Common myeloid progenitor, CD34-positive (primary cell): ENCODE measurements at regions not wholly inside any gene's neighbourhood (a gene's known extent, or its start where the extent isn't known, plus 50 kb on each side); places are given as distances from the start of the nearest gene placed in this dataset.
"Not testable (repeated sequence)": the region's sequence is repeated elsewhere in the genome, so short reads cannot be mapped to it uniquely, and the experiment has no call there.

Experiments
- CTCF ChIA-PET: fragments of 350-600 bp; sonication (Branson Sonifier 250); formaldehyde crosslinking; loops from one replicate; lab custom pipeline; 2021; ENCODE audit warnings: antibody characterized with exemption; lab: Charles Lee
- POLR2A ChIA-PET: fragments of 350-600 bp; sonication (Branson Sonifier 250); formaldehyde crosslinking; loops from one replicate; lab custom pipeline; 2021; ENCODE audit warnings: antibody characterized with exemption; lab: Charles Lee
- DNase-seq, 3 donors: peaks; one replicate each; pipeline versions ENCODE4 v3.0.0 to v3.0.0-alpha.2; 2013
- H3K27ac ChIP-seq, 2 experiments: 1 replicate in 1 of 2; 2 replicates in 1 of 2; pipeline ENCODE4 v1.7.0; 2013; ENCODE audit warnings: inconsistent platforms in 2 of 2, low read length in 2 of 2, mild to moderate bottlenecking in 2 of 2, low read depth in 1 of 2, moderate library complexity in 1 of 2; ENCODE audit not compliant: severe bottlenecking in 2 of 2, insufficient read depth in 1 of 2, poor library complexity in 1 of 2
- H3K27me3 ChIP-seq, 5 experiments: replicated peaks in 2 of 5; 1 replicate in 3 of 5; 2 replicates in 2 of 5; pipeline versions ENCODE4 v1.6.1 to v1.7.0; 2013; ENCODE audit warnings: low read length in 4 of 5, mild to moderate bottlenecking in 2 of 5, moderate library complexity in 2 of 5, inconsistent platforms in 1 of 5; ENCODE audit not compliant: insufficient read depth in 5 of 5, control insufficient read depth in 4 of 5
- H3K36me3 ChIP-seq, 4 experiments: 1 replicate in 2 of 4; 2 replicates in 2 of 4; pipeline versions ENCODE4 v1.6.1 to v1.7.0; 2013; ENCODE audit warnings: low read length in 3 of 4, control low read depth in 1 of 4, mild to moderate bottlenecking in 1 of 4; ENCODE audit not compliant: control insufficient read depth in 4 of 4, insufficient read depth in 4 of 4
- H3K4me1 ChIP-seq, 4 experiments: 1 replicate in 3 of 4; 2 replicates in 1 of 4; pipeline versions ENCODE4 v1.6.1 to v1.7.1; 2013; ENCODE audit warnings: low read length in 3 of 4, mild to moderate bottlenecking in 3 of 4, control low read depth in 1 of 4, inconsistent platforms in 1 of 4, moderate library complexity in 1 of 4; ENCODE audit not compliant: control insufficient read depth in 4 of 4, insufficient read depth in 4 of 4; ENCODE audit errors: control extremely low read depth in 1 of 4
- H3K4me3 ChIP-seq, 7 experiments: 1 replicate in 4 of 7; 2 replicates in 3 of 7; pipeline versions ENCODE4 v1.5.1 to v1.7.0; 2013; ENCODE audit warnings: mild to moderate bottlenecking in 7 of 7, low read length in 6 of 7, moderate library complexity in 6 of 7, inconsistent platforms in 2 of 7, low read depth in 2 of 7, control low read depth in 1 of 7; ENCODE audit not compliant: insufficient read depth in 4 of 7, control insufficient read depth in 1 of 7; ENCODE audit errors: extremely low read depth in 1 of 7
- H3K9me3 ChIP-seq, 5 experiments: 1 replicate in 4 of 5; 2 replicates in 1 of 5; pipeline versions ENCODE4 v1.6.1 to v1.7.1; 2013; ENCODE audit warnings: low read length in 4 of 5, mild to moderate bottlenecking in 2 of 5, inconsistent platforms in 1 of 5, low read depth in 1 of 5, moderate library complexity in 1 of 5; ENCODE audit not compliant: control insufficient read depth in 4 of 5, insufficient read depth in 2 of 5; ENCODE audit errors: control extremely low read depth in 1 of 5
- WGBS: methylation state at CpG from one replicate; pipeline ENCODE4 v1.1.5; 2013; ENCODE audit not compliant: insufficient coverage; 5-methylcytosine and 5-hydroxymethylcytosine counted together

GRCh38 chr17:5921512-5922282 is 148.5 kb upstream of the WSCD1 start:
- no peaks in the 10 kb centered on the region for H3K9me3 ChIP-seq
- H3K27ac ChIP-seq: no peak overlapping the region
- peaks cover 0 to 3% (median 0%) of the 10 kb centered on the region in 5 experiments for H3K27me3 ChIP-seq
- POLR2A ChIA-PET: no interaction called here
- 89% methylated on average over 13 of the region's 13 CpGs for WGBS
- no peak for DNase-seq
- no peak overlapping the region for H3K4me3 ChIP-seq
- H3K4me1 ChIP-seq: no peaks in the 10 kb centered on the region
- H3K36me3 ChIP-seq: no peaks in the 10 kb centered on the region
- CTCF ChIA-PET: no interaction called here

DNA sequence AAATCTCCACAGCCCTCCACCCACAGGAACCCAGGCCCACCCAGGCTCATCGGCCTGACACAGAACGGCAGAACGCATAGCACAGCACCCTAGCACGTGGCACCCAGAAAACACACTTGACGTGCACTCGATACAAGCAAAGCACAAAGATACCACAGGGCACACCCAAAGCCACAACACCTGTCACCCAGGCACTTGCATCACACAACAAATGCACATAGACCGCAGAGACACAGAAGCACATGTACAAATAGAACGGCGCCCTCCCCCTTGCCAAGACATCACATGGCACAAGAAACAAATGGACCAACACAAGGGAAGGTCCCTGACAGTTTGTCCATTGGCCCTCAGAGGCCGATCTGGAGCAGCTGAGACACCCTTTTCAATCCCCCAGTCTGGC is 147.7 kb upstream of the WSCD1 start:
- Histone ChIP-seq H3K27me3 (peaks cover 0 to 8% (median 0%) of the 10 kb centered on the region in 5 experiments), H3K9me3 (no peaks in the 10 kb centered on the region), H3K4me3 (no peak overlapping the region), H3K4me1 (no peaks in the 10 kb centered on the region), H3K36me3 (no peaks in the 10 kb centered on the region), H3K27ac (no peak overlapping the region)
- ChIA-PET POLR2A (no interaction called here), CTCF (no interaction called here)
- DNase-seq: no peak
- WGBS: 100% methylated on average over 8 of the region's 10 CpGs

DNA sequence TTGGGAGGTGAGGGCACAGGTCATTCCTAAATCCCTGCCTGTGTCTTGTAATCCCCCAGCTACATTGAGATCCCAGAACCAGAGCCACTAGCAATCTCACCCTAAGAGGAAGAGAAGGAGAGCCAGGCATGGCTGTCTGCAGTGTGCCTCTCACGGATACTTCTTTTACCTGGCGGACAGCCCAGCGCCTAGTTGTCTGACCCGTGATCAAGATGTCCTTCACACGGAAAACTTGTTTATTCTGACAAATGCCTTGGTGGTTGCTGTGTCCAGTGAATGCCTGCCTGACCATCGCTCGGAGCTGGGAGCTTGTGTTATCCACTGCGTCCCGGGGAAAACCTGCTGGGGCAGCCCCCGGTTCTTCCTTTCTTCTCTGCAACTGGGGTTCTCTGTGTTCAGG is 140.5 kb upstream of the WSCD1 start:
- Histone ChIP-seq H3K9me3 (peaks cover 0 to 4% (median 0%) of the 10 kb centered on the region in 5 experiments), H3K4me3 (no peak overlapping the region), H3K36me3 (no peaks in the 10 kb centered on the region), H3K4me1 (no peaks in the 10 kb centered on the region), H3K27ac (no peak overlapping the region), H3K27me3 (peaks cover 0 to 6% (median 0%) of the 10 kb centered on the region in 5 experiments)
- DNase-seq: no peak
- WGBS: 98% methylated on average over 10 of the region's 10 CpGs
- ChIA-PET POLR2A (no interaction called here), CTCF (no interaction called here)

- POLR2A ChIA-PET, H3K4me3 ChIP-seq, H3K27me3 ChIP-seq, DNase-seq, H3K27ac ChIP-seq, H3K36me3 ChIP-seq, H3K4me1 ChIP-seq, H3K9me3 ChIP-seq, CTCF ChIA-PET: not testable (repeated sequence)
- WGBS: no CpG with 5 or more reads among the region's 1 CpG
Observed at GRCh38 chr17:5930555-5930954, 139.6 kb upstream of the WSCD1 start.

- Histone ChIP-seq H3K9me3 (peaks cover 0 to 11% (median 0%) of the 10 kb centered on the region in 5 experiments), H3K27me3 (peaks cover 0 to 6% (median 0%) of the 10 kb centered on the region in 5 experiments), H3K4me3 (no peak overlapping the region), H3K27ac (no peak overlapping the region), H3K36me3 (no peaks in the 10 kb centered on the region), H3K4me1 (no peaks in the 10 kb centered on the region)
- ChIA-PET POLR2A (no interaction called here), CTCF (no interaction called here)
- no peak for DNase-seq
- WGBS: 55% methylated on average over 9 of the region's 9 CpGs
Observed at GRCh38 chr17:5931616-5932015, 138.6 kb upstream of the WSCD1 start.

DNA sequence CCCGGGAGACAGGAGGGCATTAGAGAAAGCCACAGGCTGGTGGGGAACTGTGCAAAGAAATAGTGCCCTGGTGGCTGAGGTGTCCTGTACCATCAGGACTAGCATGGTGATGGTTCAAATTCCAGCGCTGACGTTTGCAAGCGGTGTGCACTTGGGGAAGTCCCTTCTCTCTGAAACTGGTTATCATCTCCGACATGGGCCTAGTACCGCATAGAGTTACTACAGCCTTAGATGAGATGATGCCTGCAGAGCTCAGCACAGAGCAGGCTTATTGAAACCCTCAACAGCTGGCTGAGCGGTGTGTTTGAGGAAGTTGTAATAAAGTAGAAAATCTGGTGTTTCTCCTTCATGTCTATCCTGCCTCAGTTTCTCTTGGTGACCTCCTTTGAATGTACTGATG is 136.7 kb upstream of the WSCD1 start:
- no peak overlapping the region for H3K4me3 ChIP-seq
- 84% methylated on average over 7 of the region's 7 CpGs for WGBS
- no peaks in the 10 kb centered on the region for H3K4me1 ChIP-seq
- CTCF ChIA-PET: no interaction called here
- peaks cover 0 to 6% (median 0%) of the 10 kb centered on the region in 5 experiments for H3K27me3 ChIP-seq
- H3K36me3 ChIP-seq: no peaks in the 10 kb centered on the region
- peaks cover 0 to 11% (median 0%) of the 10 kb centered on the region in 5 experiments for H3K9me3 ChIP-seq
- POLR2A ChIA-PET: no interaction called here
- DNase-seq: no peak
- H3K27ac ChIP-seq: no peak overlapping the region

GRCh38 chr17:5941258-5941657 is 128.9 kb upstream of the WSCD1 start:
- WGBS: 98% methylated on average over 5 of the region's 5 CpGs

More at GRCh38 chr17:5941258-5941657, 128.9 kb upstream of the WSCD1 start:
- no peak overlapping the region for H3K27ac ChIP-seq
- DNase-seq: no peak
- H3K9me3 ChIP-seq: no peaks in the 10 kb centered on the region
- CTCF ChIA-PET: no interaction called here
- H3K27me3 ChIP-seq: peaks cover 0 to 21% (median 0%) of the 10 kb centered on the region in 5 experiments
- POLR2A ChIA-PET: no interaction called here
- no peak overlapping the region for H3K4me3 ChIP-seq
- H3K36me3 ChIP-seq: no peaks in the 10 kb centered on the region
- H3K4me1 ChIP-seq: no peaks in the 10 kb centered on the region
